ENCODE measurements at regions not wholly inside any gene's neighbourhood (a gene's known extent, or its start where the extent isn't known, plus 50 kb on each side); places are given as distances from the start of the nearest gene placed in this dataset.

DNA sequence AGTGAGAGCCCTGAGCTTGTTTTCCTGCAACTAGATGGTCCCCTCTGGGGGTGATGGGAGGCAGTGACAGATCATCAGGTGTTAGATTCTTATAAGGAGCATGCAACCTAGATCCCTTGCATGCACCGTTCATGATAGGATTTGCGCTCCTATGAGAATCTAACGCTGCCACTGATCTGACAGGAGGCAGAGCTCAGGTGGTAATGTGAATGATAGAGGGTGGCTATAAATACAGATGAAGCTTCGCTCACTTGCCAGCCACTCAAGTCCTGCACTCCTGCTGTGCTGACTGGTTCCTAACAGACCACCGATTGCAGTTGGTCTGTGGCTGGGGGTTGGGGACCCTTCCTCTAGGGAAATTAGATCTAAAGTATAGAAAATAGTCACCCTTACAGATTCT is 290.6 kb upstream of the ADCY2 start:
- BruUV-seq (replicated peaks) = no TSS peak
- Histone ChIP-seq H3K36me3 (ENCODE audit: control insufficient read depth, insufficient read depth, low read length) (no peaks in the 10 kb centered on the region), H3K4me1 (ENCODE audit: control insufficient read depth, insufficient read depth, low read length) (no peaks in the 10 kb centered on the region), H3K4me3 (ENCODE audit: low read depth in 2 of 2, low read length in 2 of 2) (no peak overlapping the region), H3K27me3 (ENCODE audit: control insufficient read depth, insufficient read depth, low read length) (no peaks in the 10 kb centered on the region), H3K9me3 (ENCODE audit: control insufficient read depth, insufficient read depth, low read depth, low read length) (no peaks in the 10 kb centered on the region), H3K27ac (ENCODE audit: low read length) (no peak overlapping the region)
- CTCF ChIA-PET = no interaction called here
- intact Hi-C loops (cut with micrococcal nuclease; ENCODE audit: unreplicated experiment) = no loop called here
- TF ChIP-seq SIN3A (IDR thresholded peaks at IDR 0.05; ENCODE audit: borderline replicate concordance, insufficient read depth, low read depth, low read length) = no peak
- no peak for TF ChIP-seq TCF7L2 (IDR thresholded peaks at IDR 0.05; ENCODE audit: low read depth, low read length)
- TF ChIP-seq, protein P1, sequence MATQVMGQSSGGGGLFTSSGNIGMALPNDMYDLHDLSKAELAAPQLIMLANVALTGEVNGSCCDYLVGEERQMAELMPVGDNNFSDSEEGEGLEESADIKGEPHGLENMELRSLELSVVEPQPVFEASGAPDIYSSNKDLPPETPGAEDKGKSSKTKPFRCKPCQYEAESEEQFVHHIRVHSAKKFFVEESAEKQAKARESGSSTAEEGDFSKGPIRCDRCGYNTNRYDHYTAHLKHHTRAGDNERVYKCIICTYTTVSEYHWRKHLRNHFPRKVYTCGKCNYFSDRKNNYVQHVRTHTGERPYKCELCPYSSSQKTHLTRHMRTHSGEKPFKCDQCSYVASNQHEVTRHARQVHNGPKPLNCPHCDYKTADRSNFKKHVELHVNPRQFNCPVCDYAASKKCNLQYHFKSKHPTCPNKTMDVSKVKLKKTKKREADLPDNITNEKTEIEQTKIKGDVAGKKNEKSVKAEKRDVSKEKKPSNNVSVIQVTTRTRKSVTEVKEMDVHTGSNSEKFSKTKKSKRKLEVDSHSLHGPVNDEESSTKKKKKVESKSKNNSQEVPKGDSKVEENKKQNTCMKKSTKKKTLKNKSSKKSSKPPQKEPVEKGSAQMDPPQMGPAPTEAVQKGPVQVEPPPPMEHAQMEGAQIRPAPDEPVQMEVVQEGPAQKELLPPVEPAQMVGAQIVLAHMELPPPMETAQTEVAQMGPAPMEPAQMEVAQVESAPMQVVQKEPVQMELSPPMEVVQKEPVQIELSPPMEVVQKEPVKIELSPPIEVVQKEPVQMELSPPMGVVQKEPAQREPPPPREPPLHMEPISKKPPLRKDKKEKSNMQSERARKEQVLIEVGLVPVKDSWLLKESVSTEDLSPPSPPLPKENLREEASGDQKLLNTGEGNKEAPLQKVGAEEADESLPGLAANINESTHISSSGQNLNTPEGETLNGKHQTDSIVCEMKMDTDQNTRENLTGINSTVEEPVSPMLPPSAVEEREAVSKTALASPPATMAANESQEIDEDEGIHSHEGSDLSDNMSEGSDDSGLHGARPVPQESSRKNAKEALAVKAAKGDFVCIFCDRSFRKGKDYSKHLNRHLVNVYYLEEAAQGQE (IDR thresholded peaks at IDR 0.05; ENCODE audit: insufficient read depth in 1 of 2, low read depth in 2 of 2, low read length in 1 of 2) = no peak
- no peak for TF ChIP-seq POLR2AphosphoS5 (IDR thresholded peaks at IDR 0.05; ENCODE audit: low read depth, low read length)
- TF ChIP-seq, protein P2, sequence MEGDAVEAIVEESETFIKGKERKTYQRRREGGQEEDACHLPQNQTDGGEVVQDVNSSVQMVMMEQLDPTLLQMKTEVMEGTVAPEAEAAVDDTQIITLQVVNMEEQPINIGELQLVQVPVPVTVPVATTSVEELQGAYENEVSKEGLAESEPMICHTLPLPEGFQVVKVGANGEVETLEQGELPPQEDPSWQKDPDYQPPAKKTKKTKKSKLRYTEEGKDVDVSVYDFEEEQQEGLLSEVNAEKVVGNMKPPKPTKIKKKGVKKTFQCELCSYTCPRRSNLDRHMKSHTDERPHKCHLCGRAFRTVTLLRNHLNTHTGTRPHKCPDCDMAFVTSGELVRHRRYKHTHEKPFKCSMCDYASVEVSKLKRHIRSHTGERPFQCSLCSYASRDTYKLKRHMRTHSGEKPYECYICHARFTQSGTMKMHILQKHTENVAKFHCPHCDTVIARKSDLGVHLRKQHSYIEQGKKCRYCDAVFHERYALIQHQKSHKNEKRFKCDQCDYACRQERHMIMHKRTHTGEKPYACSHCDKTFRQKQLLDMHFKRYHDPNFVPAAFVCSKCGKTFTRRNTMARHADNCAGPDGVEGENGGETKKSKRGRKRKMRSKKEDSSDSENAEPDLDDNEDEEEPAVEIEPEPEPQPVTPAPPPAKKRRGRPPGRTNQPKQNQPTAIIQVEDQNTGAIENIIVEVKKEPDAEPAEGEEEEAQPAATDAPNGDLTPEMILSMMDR (IDR thresholded peaks at IDR 0.05) = no peak
- in situ Hi-C loops (cut with HindIII; ENCODE audit: low pct_unique_long_range_greater_than_20kb, low sequenced_read_pairs) = no loop called here
- POLR2A ChIA-PET = no interaction called here
- ATAC-seq (no peak), DNase-seq (ENCODE audit: low read depth, low spot score) (no peak)

DNA sequence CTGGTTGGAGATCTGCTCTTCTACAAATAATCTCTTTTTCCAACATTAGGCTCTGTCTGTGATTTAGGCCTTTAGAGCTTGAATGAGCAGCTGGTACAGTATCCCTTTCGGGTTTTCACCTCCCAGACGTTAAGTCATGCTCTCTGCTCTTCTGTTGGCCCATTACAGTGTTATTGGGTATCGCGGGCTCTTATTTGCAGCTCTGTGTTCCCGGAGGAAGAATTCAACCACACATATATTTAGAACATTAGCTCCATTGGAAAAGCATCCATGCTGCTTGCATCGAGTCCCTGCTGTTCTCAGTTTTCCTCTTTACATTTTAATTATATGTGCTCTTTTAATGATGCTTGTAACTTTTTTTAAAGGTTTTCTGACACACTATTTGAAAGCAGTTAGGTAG is 278.0 kb upstream of the ADCY2 start:
- Histone ChIP-seq H3K9me3 (ENCODE audit: control insufficient read depth, insufficient read depth, low read depth, low read length) (no peaks in the 10 kb centered on the region), H3K4me3 (ENCODE audit: low read depth in 2 of 2, low read length in 2 of 2) (no peak overlapping the region), H3K27ac (ENCODE audit: low read length) (no peak overlapping the region), H3K27me3 (ENCODE audit: control insufficient read depth, insufficient read depth, low read length) (no peaks in the 10 kb centered on the region), H3K4me1 (ENCODE audit: control insufficient read depth, insufficient read depth, low read length) (no peaks in the 10 kb centered on the region), H3K36me3 (ENCODE audit: control insufficient read depth, insufficient read depth, low read length) (no peaks in the 10 kb centered on the region)
- ChIA-PET POLR2A (no interaction called here), CTCF (no interaction called here)
- DNase-seq (ENCODE audit: low read depth, low spot score) (no peak), ATAC-seq (no peak)
- TF ChIP-seq POLR2AphosphoS5 (IDR thresholded peaks at IDR 0.05; ENCODE audit: low read depth, low read length) (no peak), SIN3A (IDR thresholded peaks at IDR 0.05; ENCODE audit: borderline replicate concordance, insufficient read depth, low read depth, low read length) (no peak)
- BruUV-seq (replicated peaks) = no TSS peak
- in situ Hi-C loops (cut with HindIII; ENCODE audit: low pct_unique_long_range_greater_than_20kb, low sequenced_read_pairs) = no loop called here
- intact Hi-C loops (cut with micrococcal nuclease; ENCODE audit: unreplicated experiment) = no loop called here

DNA sequence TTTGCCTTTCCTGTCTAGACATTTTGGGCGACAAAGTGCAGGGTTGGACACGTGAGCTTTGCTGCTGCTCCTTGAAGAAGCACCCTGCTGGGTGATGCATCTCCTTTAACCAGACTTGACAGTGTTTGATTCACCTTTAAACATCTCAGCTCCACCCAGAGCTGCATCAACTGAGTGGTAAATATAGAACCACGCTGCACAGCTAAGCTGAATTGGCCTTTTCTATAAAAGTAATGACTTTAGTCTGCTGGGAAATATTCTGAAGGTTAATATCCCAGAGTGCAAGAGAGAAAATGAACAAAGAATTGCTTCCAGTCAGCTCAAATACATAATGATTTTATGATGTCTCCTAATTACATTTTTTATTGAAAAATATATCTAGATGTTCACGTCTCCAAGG is 264.3 kb upstream of the ADCY2 start:
- no peak overlapping the region for H3K4me3 ChIP-seq (ENCODE audit: low read depth in 2 of 2, low read length in 2 of 2)
- POLR2A ChIA-PET = no interaction called here
- no peaks in the 10 kb centered on the region for H3K36me3 ChIP-seq (ENCODE audit: control insufficient read depth, insufficient read depth, low read length)
- intact Hi-C loops (cut with micrococcal nuclease; ENCODE audit: unreplicated experiment) (no loop called here), in situ Hi-C loops (cut with HindIII; ENCODE audit: low pct_unique_long_range_greater_than_20kb, low sequenced_read_pairs) (no loop called here)
- no peak for TF ChIP-seq POLR2AphosphoS5 (IDR thresholded peaks at IDR 0.05; ENCODE audit: low read depth, low read length)
- TF ChIP-seq, protein P1 (IDR thresholded peaks at IDR 0.05; ENCODE audit: insufficient read depth in 1 of 2, low read depth in 2 of 2, low read length in 1 of 2) = no peak
- no peak for TF ChIP-seq TCF7L2 (IDR thresholded peaks at IDR 0.05; ENCODE audit: low read depth, low read length)
- TF ChIP-seq SIN3A (IDR thresholded peaks at IDR 0.05; ENCODE audit: borderline replicate concordance, insufficient read depth, low read depth, low read length) = no peak
- TF ChIP-seq, protein P2 (IDR thresholded peaks at IDR 0.05) = no peak
- CTCF ChIA-PET = no interaction called here
- peaks cover 4% of the 10 kb centered on the region; the same call in 1 of the 2 replicates for H3K9me3 ChIP-seq (ENCODE audit: control insufficient read depth, insufficient read depth, low read depth, low read length)
- H3K27me3 ChIP-seq (ENCODE audit: control insufficient read depth, insufficient read depth, low read length) = no peaks in the 10 kb centered on the region
- BruUV-seq (replicated peaks) = no TSS peak
- no peaks in the 10 kb centered on the region for H3K4me1 ChIP-seq (ENCODE audit: control insufficient read depth, insufficient read depth, low read length)
- no peak overlapping the region for H3K27ac ChIP-seq (ENCODE audit: low read length)
- ATAC-seq (no peak), DNase-seq (ENCODE audit: low read depth, low spot score) (no peak)

Measured in Panc1 (cell line).